ENCODE measurements at regions not wholly inside any gene's neighbourhood (a gene's known extent, or its start where the extent isn't known, plus 50 kb on each side); places are given as distances from the start of the nearest gene placed in this dataset.
A peak's percentile ranks its signal among the peaks of the same experiment; 100 is the strongest.

DNA sequence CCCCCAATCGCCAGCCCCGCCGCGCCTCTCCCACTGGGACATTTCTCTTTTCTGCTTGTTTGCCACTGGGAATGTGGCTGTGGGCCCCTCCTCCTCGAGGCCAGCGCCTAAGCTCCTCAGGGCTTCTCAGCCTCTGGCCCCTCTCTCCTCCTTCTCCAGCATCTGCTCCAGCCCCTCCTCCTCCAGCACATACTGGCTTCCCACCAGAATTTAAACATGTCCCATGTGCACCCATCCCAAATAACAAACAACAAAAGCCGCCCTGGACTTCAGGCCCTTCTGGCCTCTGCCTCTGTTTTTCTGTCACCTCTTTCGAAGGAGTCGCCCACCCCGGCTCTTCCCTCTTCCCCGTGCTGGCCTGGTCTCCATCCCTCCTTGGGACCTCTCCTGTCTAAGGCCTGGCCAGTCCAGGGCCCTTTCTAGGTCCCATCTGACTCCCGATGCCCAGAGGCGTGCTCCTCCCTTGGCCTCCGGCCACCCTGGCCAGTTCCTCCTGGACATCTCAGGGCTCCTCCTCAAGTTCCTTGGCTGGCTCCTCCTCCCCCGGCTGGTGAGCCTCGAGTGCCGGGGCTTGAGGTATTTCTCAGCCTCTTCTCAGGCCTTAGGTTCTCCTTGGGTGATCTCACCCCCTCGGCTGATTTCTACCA lies 94.6 kb upstream of the SLC6A6 start:
- DNase-seq (ENCODE audit: insufficient read length, low spot score) (no peak), FAIRE-seq (no peak)

DNA sequence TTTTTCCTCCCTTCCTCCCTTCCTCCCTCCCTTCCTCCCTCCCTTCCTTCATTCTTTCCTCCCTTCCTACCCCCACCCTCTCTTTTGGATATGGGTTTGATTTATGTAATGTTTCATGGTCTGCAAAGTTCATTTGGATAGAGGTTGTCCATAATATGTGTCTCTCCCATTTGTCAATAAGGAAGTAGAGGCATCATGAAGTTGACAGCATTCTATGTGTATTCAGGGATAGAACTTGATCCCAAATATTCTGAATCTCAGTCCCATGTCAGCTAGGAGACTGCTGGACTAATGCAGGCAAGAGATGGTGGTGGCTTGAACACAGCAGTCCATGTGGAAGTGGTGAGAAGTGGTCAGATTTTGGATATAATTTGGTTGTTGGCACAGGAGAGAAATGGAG lies 90.7 kb upstream of the SLC6A6 start:
- no peak for DNase-seq (ENCODE audit: insufficient read length, low spot score)
- FAIRE-seq = no peak

DNA sequence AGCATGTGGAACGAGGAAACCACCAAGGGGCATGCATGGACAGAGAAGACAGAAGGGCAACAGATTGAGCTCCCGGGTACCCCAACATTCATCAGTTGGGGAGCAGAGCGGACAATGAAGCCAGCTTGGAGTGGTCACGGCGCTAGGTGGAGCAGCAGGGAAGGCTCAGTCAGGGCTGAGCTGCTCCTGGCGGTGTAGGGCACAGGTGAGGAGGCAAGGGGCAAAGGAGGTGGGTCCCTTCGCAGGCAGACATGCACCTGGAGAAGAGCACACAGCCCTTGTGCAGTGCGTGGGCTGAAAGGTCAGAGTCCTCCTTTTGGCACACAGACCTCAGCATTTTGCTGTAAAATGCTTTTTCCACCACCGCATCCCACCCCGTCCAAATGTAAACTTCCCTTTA lies 90.0 kb upstream of the SLC6A6 start:
- FAIRE-seq = no peak
- no peak for DNase-seq (ENCODE audit: insufficient read length, low spot score)

DNA sequence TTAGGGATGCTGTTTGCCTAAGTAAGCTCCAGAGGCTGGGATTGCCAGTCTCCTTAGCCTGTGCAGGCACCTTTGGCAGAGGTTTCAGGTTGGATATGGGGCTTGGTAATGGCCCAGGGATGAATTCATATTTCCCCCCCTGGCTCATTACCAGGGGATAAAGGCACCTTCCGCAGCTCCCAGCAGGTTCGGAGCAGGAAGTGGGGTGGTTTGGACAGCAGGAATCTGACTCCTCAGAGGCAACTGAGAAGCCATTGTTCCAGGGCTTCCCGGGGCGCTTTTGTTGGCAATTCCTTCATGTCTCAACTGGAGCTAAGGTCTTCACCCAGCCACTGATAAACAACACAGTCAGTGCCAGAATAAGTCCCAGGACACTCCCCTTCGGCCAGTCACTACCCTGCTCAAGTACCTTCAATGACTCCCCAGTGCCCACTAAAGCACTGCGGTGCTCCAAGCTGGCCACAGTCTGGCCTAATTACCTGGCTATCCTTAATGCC lies 85.3 kb upstream of the SLC6A6 start:
- DNase-seq (ENCODE audit: insufficient read length, low spot score) = no peak
- no peak for FAIRE-seq

DNA sequence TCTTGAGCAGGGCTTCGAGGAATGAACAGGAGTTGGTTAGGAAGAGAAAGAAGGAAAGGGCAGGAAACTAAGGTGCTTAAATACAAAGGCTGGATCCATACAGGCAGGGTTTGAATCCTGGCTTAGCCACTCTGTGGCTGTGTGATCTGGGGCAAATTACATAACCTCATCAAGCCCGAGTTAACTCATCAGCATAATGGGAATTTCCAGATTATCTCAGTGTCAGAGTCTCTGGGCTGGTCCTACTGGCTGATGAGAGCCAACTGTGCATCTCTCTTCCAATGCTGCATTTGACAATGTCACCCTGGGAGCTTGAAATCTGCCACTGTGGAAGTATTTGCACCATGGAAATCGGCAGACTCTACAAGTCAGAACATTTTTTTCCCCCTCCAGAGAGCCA lies 83.8 kb upstream of the SLC6A6 start:
- DNase-seq (ENCODE audit: insufficient read length, low spot score) (no peak), FAIRE-seq (no peak)

DNA sequence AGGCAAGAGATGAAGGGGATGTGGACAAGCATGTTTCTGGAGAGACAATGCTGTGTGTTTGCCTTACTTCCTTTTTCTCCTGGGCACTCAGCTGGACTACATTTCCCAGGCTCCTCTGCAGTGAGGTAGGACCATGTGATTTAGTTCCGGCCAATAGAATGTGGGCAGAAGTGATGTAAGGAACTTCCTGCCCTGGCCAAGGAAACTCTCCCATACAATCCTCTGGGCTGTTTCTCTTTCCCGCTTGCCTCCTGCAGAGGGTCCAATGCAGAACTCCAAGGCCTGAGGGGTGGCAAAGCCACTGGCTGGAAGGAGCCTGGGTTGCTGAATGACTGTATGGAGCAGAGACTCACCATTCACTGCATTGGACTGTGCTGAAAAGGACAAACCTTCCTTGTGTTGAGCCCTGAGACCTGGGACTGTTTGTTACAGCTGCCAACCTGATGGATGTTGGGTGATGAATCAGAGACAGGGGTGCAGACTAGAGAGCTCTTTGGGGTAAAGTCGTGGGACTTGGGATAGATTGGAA lies 82.7 kb upstream of the SLC6A6 start:
- peak; percentile 73 for FAIRE-seq

DNA sequence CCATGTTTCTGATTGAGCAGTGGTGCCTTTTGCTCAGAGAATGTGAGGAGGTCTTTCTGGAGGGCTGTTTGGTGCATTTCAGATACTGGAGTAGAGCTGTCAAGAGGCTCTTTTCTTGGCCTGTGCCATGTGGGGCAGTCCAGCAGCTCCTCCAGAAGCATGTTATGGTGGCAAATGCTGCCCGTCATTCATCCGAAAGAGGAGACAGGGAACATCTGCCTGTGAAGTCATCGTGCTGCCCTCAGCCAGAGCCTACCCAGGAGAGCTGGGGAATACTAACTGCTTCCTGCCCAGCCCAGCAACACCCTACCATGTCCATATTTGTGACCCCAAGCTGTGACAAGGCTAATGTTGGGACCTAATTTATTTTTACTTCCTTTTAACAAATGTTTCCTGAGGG lies 82.2 kb upstream of the SLC6A6 start:
- no peak for FAIRE-seq
- DNase-seq (ENCODE audit: insufficient read length, low spot score) = no peak

More for the DNA sequence above, 82.7 kb upstream of the SLC6A6 start:
- DNase-seq (ENCODE audit: insufficient read length, low spot score) = peak; percentile 72

DNA sequence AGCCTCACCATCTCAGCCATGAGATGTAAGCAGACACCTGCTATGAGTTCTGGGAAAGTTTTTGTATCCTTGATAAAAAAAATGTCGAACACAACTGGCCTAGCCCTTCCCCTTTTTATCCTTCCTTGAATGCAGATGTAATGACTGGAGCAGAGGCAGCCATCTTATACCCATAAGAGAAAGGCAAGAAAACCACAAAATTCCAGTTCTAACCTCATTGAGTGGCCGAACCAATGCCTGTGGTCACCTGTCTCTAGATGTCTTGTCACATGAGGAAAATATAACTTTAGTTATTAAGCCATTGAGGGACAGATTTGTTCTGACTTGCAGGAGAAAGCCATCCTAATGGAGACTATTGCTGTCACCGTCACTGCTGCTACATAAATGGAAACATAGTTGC lies 80.4 kb upstream of the SLC6A6 start:
- FAIRE-seq = no peak
- DNase-seq (ENCODE audit: insufficient read length, low spot score) = no peak

DNA sequence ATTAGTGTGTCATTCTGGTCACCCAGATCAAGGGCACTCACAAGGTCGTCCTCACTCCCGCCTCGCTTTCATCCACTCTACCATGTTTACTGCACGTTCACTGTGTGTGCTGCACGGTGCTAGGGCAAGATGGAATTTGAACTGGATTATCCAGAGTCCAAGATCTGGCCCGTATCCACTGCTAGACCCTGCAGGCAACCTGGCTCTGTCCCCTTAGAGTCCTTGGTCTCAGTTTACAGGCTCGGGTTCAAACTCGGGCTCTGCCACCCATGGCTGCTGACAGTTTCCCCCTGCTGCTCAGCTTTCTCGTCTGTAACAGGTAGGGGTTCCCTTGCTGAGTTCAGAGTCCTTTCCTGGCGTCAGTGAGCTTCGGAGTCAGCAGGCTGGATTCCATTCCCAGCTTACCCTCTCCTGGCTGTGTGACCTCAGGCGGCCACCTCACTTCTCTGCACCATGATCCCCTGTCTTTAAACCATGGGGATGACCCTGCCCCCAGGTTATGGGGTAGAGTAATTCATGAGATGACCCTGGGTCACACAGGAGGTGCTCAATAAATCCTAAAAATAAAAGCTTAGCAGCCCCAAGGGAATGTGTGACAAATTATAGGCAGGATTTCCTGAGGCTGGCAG lies 79.6 kb upstream of the SLC6A6 start:
- DNase-seq (ENCODE audit: insufficient read length, low spot score) (no peak), FAIRE-seq (no peak)

DNA sequence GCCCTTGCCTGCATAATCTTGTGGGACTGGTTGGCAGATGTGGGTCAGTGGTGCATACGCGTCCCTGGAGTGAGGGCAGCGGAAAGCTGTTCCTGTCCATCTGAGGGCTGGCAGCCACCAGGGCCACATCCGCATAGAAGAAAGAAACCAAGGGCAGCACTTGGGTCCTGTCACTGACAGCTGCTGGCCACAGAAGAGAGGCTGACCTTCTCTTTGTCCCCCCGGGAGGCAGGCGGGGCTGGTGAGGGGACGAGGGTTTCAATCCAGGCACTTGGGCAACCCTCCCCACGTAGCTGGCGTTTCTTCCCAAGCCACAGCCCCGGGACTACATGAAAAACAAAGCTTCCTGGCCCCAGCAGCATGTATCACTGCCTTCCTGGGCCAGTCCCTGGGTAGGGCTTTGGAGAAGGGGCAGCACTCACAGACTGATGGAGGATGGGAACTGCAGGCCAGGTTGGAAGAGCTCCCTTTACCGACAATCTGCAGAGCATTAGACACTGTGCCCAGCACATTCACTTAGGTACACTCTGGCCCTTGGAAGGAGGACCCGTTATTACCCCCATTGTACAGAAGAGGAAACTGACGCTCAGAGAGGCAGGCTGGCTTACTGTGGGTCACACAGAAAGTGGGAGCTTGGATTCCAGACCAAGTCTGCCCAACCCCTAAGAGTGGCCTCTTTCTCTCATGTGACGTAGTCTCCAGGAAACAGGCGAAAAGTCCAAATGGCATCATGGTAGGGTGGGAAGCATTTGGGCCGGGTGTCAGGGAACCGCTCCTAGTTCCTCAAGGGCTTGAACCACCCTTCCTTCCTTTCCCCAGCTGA lies 78.8 kb upstream of the SLC6A6 start:
- DNase-seq (ENCODE audit: insufficient read length, low spot score) (no peak), FAIRE-seq (no peak)

DNA sequence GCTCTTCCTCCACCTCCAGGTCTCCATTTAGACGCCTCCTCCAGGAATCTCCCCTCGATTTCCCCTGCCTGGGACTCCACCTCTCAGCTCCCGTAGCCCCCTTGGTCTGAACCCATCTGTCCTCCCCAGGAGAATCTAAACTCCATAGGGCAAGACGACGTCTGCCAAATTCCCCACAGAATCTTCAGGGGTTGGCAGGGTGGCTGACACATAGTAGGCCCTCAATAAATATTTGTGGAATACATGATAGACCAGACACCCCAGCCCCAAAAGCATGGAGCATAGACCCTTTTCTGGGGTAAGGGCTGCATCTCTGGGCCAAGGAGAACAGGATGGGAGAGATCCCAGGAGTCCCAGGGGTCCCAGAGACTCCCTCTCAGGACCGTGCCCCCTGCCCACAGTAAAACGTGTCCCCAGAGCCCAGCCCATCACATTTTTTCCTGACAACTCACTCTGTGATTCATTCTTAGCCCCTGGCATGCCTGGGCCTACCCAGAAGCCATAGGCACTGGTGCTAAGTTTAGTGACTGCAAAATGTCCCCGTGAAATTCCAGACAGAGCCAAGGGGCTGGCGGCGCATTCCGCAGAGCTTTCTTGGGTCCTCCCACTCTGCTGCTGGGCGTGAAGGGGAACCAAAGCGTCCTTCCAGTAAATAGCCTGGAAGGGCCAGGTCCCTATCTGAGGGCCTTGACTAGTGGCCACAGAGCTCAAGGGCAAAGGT lies 78.0 kb upstream of the SLC6A6 start:
- FAIRE-seq (no peak), DNase-seq (ENCODE audit: insufficient read length, low spot score) (no peak)

DNA sequence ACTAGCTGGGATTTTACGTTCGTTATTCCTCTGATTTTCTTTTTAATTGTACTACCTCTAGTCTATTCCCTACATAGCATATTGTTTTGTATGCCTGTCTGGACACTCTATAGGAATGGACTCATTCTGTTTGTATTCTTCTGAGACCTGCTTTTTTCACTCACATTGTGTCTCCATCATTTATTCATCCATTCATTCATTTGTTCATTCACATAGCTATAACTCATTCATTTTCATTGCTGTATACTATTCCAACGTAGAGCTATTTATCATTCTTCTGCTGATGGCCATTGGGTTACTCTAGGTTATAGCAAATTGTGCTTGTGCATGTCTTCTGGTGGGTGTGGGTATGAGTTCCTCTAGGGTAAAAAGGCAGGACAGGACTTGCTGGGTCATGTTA lies 74.0 kb upstream of the SLC6A6 start:
- FAIRE-seq (no peak), DNase-seq (ENCODE audit: insufficient read length, low spot score) (no peak)

DNA sequence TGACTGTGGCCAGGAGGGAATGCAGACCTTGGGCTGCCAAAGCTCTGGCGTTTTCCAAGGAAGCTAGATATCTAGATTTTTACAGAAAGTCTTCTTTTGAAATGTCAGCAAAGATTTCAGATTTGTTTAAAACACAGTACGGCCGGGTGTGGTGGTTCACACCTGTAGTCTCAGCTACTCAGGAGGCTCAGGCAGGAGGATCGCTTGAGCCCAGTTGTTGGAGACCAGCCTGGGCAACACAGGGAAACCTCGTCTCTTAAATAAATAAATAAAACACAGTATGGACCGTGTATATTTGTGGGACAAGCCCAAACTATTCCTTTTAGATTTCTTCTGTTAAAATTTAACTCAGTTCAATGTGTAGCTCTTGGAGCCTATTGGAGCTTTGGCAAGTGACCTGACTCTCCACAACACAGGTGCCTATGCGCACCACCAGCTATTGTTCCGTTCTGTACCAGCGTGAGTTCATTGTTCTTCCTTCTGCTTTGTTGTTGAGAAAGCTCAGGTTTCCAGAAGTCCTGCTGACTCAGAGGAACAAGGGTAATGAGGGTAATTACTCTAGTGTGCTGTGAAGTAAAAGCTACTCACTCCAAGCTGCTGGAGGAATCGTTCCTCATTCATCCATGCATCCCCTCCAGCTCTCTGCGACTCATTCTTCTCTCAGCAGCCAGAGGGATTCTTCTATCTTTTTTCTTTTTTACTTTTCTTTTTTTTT lies 73.1 kb upstream of the SLC6A6 start:
- DNase-seq (ENCODE audit: insufficient read length, low spot score) (no peak), FAIRE-seq (no peak)

DNA sequence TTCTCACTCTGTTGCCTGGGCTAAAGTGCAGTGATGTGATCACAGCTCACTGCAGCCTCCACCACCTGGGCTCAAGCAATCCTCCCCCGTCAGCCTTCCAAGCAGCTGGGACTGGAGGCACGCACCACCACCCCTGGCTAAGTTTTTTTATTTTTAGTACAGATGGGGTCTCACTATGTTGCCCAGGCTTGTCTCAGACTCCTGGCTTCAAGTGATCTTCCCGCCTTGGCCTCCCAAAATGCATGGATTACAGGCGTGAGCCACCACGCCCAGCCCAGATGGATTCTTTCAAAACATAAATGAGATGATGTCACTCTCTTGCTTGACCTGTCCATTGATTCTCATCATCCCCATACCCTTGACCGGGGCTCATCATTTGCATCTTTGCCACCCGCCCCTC lies 72.6 kb upstream of the SLC6A6 start:
- no peak for FAIRE-seq

DNA sequence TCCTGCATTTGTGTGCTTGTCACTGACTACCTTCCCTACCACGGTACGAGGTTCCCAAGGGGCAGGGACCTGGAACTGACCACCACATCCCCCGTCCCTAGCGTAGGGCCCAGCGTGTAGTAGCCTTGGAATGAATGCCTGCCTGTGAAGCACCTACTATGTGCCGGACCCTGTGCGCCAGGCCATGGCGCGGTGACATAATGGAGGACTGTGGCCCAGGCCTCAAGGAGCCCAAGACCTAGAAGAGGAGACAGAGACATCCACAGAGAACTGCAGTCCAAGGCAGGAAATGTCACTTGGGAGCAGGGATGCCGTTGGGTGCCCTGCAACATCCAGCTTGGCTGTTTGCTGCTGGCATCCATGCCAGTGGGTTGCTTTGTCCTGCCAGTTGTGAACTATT lies 71.9 kb upstream of the SLC6A6 start:
- DNase-seq (ENCODE audit: insufficient read length, low spot score) (no peak), FAIRE-seq (no peak)

More for the DNA sequence above, 72.6 kb upstream of the SLC6A6 start:
- DNase-seq (ENCODE audit: insufficient read length, low spot score) = no peak

DNA sequence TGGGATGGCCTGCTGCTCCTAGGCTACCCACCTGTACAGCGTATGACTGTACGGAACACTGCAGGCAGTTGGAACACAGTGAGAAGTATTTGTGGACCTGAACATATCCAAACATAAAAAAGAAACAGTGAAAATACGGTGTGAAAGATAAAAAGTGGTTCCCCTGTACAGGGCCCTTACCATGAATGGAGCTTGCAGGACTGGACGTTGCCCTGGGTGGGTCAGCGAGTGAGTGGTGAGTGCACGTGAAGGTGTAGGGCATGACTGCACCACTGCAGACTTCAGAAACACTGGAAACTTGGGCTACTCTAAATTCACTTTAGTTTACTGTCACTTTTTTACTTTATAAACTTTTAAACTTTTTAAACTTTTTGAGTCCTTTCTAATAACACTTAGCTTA lies 71.2 kb upstream of the SLC6A6 start:
- DNase-seq (ENCODE audit: insufficient read length, low spot score) (no peak), FAIRE-seq (no peak)

DNA sequence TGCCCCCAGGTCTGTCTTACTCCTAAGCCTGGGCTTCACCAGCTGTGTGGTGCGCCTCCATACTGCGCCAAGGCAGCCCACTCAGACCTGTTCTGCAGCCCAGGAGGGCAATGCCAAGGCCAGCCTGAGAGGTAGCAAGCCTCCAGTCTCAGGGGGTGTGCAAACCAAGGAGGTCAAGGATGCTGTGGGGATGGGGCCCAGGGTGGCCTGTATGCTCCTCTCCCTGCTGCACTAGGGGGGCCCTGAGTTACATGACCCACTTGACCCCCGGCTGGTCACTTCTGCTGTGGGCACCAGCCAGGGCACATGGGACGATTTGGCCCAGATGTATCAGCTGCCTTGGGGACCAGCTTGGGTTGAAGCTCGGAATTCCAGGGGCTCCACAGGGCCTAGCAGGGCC lies 70.0 kb upstream of the SLC6A6 start:
- FAIRE-seq (no peak), DNase-seq (ENCODE audit: insufficient read length, low spot score) (no peak)

DNA sequence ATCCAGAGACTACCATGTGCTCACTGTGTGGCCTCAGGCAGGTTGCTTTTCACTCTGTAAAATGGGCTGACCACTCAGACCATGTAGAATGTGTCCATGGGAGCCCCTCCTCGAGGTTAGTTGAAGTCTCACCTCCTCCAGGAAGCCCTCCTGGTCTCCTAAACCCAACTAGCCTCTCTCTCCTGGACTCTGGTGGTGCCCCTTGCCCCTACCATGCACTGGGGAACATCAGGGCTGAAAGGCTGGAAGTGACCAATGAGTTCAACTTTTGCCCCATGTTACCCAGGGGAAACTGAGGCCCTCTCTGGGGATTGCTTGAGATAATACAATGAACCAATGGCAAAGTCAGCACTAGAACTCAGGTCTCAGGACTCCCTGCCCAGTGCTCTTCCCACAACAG lies 69.2 kb upstream of the SLC6A6 start:
- DNase-seq (ENCODE audit: insufficient read length, low spot score) = no peak
- no peak for FAIRE-seq

DNA sequence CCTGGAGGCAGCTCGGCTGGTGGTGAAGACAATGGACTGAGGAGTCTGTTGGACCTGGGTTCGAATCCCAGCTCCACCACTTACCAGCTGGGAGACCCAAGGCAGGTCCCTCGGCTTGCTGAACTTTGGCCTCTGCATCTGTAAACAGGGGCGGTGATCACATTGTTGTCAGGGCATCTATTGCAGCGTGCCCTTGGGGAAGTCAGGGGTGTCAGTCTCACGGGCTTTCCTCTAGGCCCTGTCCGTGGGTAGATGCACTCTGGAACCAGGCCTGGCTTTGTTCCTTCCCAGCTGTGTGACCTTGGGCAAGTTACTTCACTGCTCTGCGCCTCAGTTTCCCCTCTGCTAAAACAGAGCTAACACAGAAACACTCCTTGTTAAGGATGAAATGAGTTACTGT lies 68.8 kb upstream of the SLC6A6 start:
- no peak for DNase-seq (ENCODE audit: insufficient read length, low spot score)

DNA sequence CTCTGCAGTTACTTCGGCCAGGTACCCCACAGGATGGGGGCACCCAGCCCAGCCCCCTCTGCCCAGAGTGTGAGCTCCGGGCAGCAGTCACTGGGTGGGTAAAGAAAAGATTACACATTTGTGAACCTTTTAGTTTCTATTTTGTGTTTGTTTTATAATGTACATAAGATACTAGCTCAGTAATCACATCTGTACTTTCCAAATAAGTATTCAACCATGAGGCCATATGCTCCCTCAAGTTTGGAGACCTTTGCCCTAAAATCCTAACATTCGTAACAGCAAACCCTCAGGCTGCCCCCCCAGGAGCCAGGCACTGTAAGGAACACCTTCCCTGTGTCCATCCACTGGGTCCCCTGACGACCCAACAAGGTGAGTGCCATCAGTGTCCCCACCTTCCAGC lies 68.3 kb upstream of the SLC6A6 start:
- DNase-seq (ENCODE audit: insufficient read length, low spot score) = no peak
- FAIRE-seq = no peak

More for the DNA sequence above, 68.8 kb upstream of the SLC6A6 start:
- no peak for FAIRE-seq
